ENCODE measurements at regions not wholly inside any gene's neighbourhood (a gene's known extent, or its start where the extent isn't known, plus 50 kb on each side); places are given as distances from the start of the nearest gene placed in this dataset.
A peak's percentile ranks its signal among the peaks of the same experiment; 100 is the strongest.

- in situ Hi-C loops (cut with MboI; ENCODE audit: low sequenced_read_pairs in 4 of 4), result loop anchor here in 1 of 4 donors (25.0 kb wide), 1 partner anchor 244 kb away; no protein-coding TSS in a partner anchor
- Histone ChIP-seq H3K4me1 (peaks cover 0 to 9% of the 10 kb centered on the region in 2 donors), H3K36me3 (no peaks in the 10 kb centered on the region), H3K27ac (no peak overlapping the region), H3K27me3 (no peaks in the 10 kb centered on the region), H3K9me3 (no peaks in the 10 kb centered on the region), H3K4me3 (no peak overlapping the region)
- ATAC-seq (no peak), DNase-seq (no peak)
- no peak for TF ChIP-seq CTCF (IDR thresholded peaks at IDR 0.05 in 4 of 5, conservative IDR thresholded peaks at IDR 0.05 in 1 of 5)
- no peak for TF ChIP-seq POLR2A (IDR thresholded peaks at IDR 0.05)
- intact Hi-C loops (cut with DNase I; ENCODE audit: low total_unique reads), result no loop called here
Observed at GRCh38 chr4:181293014-181293413, 950.2 kb upstream of the TENM3 start.

DNA sequence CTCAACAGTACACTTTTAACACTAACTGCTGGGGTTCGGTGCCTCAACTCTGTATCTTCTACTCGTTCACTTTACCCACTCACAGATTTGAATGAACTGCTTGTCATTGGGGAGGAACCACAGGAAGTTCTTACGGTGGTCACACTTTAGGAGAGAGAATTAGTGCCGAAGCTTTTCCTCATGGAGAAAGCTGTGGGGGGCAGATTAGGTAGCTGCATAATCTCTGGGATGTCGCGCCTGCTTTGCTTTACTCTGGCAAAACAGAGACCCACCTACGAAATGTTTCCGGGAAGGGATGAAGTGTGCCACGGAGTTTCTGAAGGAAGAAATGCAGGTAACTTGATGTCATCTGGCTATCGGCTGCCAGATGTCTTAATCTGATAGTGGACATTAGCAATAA is 949.7 kb upstream of the TENM3 start:
- no peak overlapping the region for H3K4me3 ChIP-seq
- no peaks in the 10 kb centered on the region for H3K36me3 ChIP-seq
- no peaks in the 10 kb centered on the region for H3K27me3 ChIP-seq
- DNase-seq, result no peak
- intact Hi-C loops (cut with DNase I; ENCODE audit: low total_unique reads) (no loop called here), in situ Hi-C loops (cut with MboI; ENCODE audit: low sequenced_read_pairs in 4 of 4) (loop anchor here in 1 of 4 donors (25.0 kb wide), 1 partner anchor 244 kb away; no protein-coding TSS in a partner anchor)
- no peak overlapping the region for H3K27ac ChIP-seq
- H3K9me3 ChIP-seq, result no peaks in the 10 kb centered on the region
- TF ChIP-seq POLR2A (IDR thresholded peaks at IDR 0.05) (no peak), CTCF (IDR thresholded peaks at IDR 0.05 in 4 of 5, conservative IDR thresholded peaks at IDR 0.05 in 1 of 5) (no peak)
- peaks cover 0 to 9% of the 10 kb centered on the region in 2 donors for H3K4me1 ChIP-seq
- no peak for ATAC-seq

GRCh38 chr4:181294421-181294820 is 948.8 kb upstream of the TENM3 start:
- Histone ChIP-seq H3K27me3 (no peaks in the 10 kb centered on the region), H3K27ac (no peak overlapping the region), H3K4me3 (no peak overlapping the region), H3K9me3 (no peaks in the 10 kb centered on the region), H3K36me3 (no peaks in the 10 kb centered on the region), H3K4me1 (peaks cover 0 to 7% of the 10 kb centered on the region in 2 donors)
- DNase-seq (no peak), ATAC-seq (no peak)
- TF ChIP-seq CTCF (IDR thresholded peaks at IDR 0.05 in 4 of 5, conservative IDR thresholded peaks at IDR 0.05 in 1 of 5), result no peak
- TF ChIP-seq POLR2A (IDR thresholded peaks at IDR 0.05), result no peak
- in situ Hi-C loops (cut with MboI; ENCODE audit: low sequenced_read_pairs in 4 of 4) (loop anchor here in 1 of 4 donors (25.0 kb wide), 1 partner anchor 243 kb away; no protein-coding TSS in a partner anchor), intact Hi-C loops (cut with DNase I; ENCODE audit: low total_unique reads) (no loop called here)

DNA sequence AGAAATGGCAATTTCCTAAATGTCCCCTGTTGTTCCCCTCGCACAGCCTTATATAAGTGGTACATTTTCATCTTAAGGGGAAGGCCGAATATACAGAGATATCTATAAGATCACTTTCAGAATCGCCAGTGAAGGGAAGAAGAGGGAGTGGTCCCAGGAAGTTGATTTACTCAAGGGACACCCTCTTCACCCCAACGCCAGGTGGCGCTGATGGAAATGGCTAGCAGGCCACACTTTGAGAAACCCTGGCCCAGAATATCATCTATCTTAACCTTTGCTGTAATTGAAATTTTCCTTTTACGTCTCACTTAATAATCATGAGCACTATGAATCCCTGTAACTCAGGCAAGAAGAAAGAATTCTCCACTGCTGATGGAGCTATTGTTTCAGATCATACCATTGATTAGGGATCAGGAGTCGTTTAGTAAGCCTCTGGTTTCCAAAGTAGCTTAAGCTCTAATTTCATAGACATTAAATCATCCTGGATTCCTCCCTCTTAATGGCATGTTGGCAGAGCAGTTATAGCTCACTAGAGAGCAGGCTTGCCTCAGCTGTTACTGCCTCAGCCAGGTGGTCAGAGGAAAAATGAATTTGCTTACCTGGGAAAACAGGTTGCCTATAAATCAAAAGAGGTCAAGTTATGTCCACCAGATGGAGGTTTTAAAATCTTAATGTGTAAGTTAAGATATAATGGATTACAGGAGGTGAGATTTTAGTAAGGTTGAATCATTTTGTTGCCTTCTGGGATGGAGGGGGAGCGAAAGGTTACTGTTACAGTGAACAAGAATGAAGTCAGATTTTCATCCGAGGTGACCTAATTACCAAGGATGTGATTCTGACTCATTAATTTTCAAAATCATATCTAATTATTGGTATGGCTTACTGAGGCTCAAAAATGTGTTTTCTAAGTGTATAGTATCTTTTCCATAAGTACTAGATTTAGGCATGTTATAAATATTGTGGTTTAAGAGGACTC is 941.2 kb upstream of the TENM3 start:
- in situ Hi-C loops (cut with MboI; ENCODE audit: low sequenced_read_pairs in 4 of 4) (no loop called here), intact Hi-C loops (cut with DNase I; ENCODE audit: low total_unique reads) (no loop called here)
- no peak for DNase-seq
- H3K27ac ChIP-seq, result no peak overlapping the region
- H3K27me3 ChIP-seq, result no peaks in the 10 kb centered on the region
- ATAC-seq, result no peak
- H3K4me1 ChIP-seq, result no peaks in the 10 kb centered on the region
- no peaks in the 10 kb centered on the region for H3K36me3 ChIP-seq
- H3K9me3 ChIP-seq, result no peaks in the 10 kb centered on the region
- peak in 3 of 5 experiments; percentile 20 to 42 (median 42) for TF ChIP-seq CTCF (IDR thresholded peaks at IDR 0.05 in 4 of 5, conservative IDR thresholded peaks at IDR 0.05 in 1 of 5)
- TF ChIP-seq POLR2A (IDR thresholded peaks at IDR 0.05), result no peak
- H3K4me3 ChIP-seq, result no peak overlapping the region

Measured in gastrocnemius medialis (tissue), 4 donors.